HG03280 (cell line): ENCODE measurements at regions not wholly inside any gene's neighbourhood (a gene's known extent, or its start where the extent isn't known, plus 50 kb on each side); places are given as distances from the start of the nearest gene placed in this dataset.

Experiments used
- ATAC-seq: cut with Tn5 transposase; IDR thresholded peaks from one replicate; pipeline ENCODE4 v1.9.1; 2021; ENCODE audit warnings: mild to moderate bottlenecking, moderate library complexity; ENCODE audit not compliant: unreplicated experiment

GRCh38 chr3:28087591-28087990 lies 153.8 kb upstream of the CMC1 start:
- no peak for ATAC-seq

DNA sequence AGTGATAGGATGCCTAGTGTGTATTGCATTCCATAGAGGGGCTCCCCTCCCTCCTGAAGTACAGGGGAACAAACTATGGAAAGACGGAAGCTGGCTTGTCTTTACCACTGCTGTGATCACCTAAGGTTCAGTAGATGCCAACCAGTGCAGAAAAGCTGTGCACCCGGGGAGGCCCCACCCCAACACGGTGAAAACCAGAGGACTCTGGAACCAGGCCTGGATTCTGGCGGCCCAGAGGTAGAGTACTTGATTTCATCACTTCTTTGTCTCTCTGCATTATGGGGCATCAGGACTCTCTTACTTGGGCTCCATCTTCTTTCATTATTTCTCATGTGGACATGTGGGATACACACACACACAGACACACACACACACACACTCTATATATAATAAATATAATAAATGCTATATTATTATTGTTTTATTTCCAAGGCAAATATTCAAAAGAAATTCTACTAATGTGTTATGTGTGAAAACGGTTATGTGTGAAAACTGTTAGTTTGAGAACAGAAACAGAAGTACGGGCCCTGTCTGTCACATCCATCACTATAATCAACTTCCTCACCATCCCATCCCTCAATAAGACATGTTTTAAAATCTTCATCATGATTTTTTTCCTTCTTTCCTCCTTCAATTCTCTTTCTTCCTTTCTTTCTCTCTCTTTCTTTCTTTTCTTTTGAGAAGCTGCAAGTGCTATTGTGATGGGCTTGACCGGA lies 152.4 kb upstream of the CMC1 start:
- ATAC-seq, result no peak

DNA sequence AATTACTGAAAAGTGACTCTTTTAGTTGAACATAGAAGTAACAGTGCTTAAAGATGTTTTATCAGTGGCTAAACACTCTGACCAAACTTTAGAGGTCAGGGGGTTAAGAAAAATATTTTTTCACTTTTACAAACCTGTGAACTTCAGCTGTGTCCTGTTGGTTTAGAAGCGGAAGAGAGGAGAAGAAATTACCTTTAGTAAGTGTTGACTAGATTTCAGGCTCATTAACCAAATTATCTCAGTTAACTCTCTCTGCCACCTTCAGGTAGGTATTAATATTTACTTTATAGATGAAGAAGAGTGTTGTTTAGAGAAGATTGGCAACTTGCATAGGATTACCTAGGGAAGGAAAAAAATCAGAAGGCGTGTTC lies 151.9 kb upstream of the CMC1 start:
- no peak for ATAC-seq

DNA sequence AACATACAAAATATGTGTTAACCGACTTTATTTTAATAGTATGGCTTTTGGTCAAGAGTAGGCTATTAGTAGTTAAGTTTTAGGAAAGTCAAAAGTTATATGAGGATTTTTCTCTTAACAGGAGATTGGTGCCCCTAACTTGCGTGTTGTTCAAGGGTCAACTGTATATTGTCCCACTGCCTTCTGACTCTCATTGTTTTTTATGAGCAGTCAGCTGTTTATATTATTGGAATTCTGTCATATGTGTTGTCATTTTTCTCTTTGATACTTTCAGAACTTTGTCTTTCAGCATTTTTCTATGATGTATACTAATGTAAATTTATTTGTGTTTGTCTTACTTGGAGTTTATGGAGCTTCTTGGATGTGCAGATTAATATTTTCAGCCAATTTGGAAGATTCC lies 142.1 kb upstream of the CMC1 start:
- no peak for ATAC-seq

DNA sequence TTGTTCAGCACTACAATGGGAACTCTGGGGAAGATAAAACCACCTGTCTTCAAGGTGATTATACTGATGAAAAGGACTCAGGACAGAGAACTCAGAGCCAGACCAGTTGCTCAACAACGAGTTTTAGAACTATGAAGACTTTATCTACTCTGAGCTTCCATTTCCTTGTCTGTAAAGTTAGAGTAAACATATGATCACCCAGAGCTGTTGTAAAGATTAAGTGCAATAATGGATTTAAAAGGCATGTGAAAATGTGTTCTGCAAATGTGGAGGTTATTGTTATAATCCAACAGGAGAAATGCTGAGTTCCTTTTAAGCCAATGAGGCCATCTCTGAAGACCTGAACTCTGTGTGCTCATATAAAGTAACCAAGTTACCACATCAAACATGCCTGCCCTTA lies 139.7 kb upstream of the CMC1 start:
- no peak for ATAC-seq

- no peak for ATAC-seq
Observed at GRCh38 chr3:28103861-28104260, 137.6 kb upstream of the CMC1 start.

DNA sequence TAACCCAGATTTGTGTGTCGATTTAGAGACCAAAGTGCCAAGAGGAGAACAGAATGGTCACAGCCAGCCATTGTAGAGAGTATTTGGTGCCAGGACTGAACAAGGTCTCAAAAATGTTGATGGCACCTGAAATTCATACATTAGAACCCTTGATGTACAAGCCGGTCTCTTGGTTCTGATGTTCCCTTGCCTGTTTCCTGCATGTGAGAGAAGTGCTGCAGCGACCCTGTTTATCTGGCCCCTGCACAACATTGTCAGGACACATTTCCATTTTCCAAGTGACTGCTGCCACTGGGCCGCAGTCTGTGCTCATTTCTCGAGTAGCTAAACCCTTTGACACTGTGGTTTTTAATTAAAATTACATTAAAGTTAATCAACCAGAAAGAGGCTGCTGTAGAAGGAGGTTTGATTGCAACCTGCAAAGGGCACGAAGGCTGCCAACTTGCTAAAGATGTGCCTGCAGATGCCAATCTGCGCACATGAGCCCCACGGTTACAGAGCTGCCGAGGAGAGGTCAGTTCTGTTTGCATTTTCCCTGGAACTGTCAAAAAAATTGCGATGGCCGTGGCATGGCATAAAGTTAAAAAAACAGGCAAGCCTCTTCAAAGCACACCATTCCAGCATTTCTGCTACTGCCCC lies 136.4 kb upstream of the CMC1 start:
- no peak for ATAC-seq

DNA sequence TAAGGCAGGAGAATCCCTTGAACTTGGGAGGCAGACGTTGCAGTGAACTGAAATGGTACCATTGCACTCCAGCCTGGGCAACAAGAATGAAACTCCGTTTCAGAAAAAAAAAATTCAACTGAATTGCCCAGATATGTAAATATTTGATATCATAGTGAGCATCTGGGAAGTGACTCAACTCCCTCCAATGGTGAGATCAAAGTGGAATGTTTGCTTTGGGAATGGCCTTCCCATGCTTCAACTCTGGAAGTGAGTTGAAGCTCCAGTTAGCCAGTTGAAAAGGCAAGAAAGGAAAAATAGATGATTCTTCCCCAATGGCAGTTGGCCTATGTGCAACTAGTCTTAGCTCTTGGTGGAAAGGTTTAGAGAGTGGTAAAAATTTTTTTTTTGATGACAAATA lies 131.6 kb upstream of the CMC1 start:
- no peak for ATAC-seq

DNA sequence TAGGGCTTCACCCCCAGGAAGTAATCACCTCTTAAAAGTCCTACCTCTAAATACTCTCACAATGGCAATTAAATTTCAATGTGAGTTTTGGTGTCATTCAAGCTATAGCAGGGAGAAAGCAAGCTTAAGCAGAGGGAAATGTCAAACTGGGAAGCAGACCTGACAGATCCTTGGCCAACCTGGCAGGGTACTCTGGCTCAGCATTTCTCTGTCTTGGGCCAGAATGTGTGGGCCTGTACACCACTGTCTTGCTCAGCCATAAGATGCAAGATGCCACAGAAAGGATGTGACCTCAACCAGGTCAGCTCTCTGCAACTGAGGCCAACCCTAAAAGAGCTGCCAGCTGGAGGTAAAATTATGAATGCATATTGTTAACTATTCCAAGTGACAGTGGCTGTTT lies 130.6 kb upstream of the CMC1 start:
- no peak for ATAC-seq

GRCh38 chr3:28114893-28115292 lies 126.5 kb upstream of the CMC1 start:
- no peak for ATAC-seq

DNA sequence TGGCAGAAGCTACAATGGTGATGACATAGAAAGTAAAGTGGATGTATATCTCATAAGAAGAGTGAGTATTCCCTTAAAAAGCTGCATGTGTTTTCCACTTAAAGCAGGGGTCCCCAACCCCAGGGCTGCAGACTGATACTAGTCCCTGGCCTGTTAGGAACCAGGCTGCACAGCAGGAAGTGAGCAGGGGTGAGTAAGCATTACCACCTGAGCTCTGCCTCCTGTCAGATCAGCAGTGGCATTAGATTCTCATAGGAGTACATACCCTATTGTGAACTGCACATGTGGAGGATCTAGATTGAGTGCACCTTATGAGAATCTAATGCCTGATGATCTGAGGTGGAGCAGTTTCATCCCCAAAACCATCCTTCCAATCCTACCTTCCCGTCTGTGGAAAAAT lies 126.1 kb upstream of the CMC1 start:
- ATAC-seq, result no peak

- ATAC-seq, result no peak
Observed at GRCh38 chr3:28117598-28117997, 123.8 kb upstream of the CMC1 start.

DNA sequence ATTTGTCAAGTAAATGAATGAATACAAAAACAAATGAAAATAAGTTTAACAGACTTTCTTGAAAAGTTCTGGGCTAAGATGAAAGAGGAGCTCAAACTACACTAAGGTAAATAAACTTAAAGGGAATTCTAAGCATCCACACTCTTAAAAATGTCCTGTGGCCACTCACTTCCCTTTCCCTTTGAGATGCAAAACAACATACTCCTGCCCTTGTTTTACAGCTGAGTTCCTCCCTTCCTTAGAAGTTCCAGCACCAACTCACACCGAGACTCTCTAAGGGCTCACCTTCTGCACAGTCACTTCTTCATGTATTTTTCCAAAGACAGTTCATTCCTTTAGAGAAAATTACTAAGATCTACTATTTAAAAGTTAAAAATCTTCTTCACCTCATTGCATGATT lies 123.3 kb upstream of the CMC1 start:
- no peak for ATAC-seq

GRCh38 chr3:28122227-28122626 lies 119.2 kb upstream of the CMC1 start:
- ATAC-seq, result no peak

- ATAC-seq, result no peak
Observed at GRCh38 chr3:28124882-28125281, 116.5 kb upstream of the CMC1 start.

GRCh38 chr3:28125342-28125741 lies 116.1 kb upstream of the CMC1 start:
- ATAC-seq, result no peak

GRCh38 chr3:28130836-28131235 lies 110.6 kb upstream of the CMC1 start:
- ATAC-seq, result no peak

DNA sequence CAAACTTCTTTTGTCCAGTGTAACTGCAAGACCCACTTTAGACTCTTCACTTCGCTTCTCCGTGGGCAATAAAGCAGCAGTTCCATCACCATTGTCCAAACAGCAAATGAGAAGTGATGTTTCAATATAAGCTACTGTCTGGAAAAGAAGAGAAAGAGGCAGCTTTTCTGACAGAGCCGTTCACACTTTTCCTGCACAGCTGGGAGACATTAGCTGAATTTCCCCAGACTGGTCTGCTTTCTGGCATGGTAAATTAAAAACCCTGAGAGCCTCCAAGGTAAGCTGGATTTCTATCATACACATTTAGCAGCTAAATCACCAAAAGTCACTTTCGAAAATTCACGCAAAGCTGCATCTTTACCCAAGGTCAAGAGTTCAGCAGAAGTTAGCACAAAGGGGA lies 108.5 kb upstream of the CMC1 start:
- ATAC-seq, result no peak

GRCh38 chr3:28134198-28134597 lies 107.2 kb upstream of the CMC1 start:
- no peak for ATAC-seq

GRCh38 chr3:28134792-28135375 lies 106.5 kb upstream of the CMC1 start:
- ATAC-seq, result no peak

DNA sequence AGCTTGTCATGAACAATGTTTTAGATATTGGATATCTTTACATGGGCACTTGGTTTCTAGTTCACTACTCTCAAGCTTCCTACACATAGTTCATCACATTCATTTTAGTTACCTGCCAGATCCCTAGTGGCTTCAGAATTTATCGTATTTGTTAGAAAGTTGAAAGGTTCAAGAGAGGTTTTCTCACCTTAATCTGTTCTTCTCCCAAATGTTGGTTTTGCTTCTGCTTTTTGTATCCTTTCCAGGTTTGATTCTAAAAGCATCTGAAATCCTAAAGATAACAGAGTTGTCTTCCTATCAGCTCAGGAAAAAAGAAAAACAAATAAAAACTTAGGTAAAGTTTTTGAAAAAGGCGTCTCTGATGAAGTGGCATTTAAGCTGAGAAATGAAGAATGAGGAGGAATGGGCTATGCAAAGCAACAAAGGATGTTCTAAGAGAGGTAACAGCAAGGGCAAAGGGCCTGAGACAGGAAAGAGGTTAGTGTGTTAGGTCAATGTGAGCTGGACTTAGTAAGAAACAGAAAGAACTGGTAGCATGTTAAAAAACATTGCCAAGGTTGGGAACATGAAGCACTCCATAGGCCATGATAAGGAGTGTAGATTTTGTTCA lies 104.7 kb upstream of the CMC1 start:
- ATAC-seq, result no peak

DNA sequence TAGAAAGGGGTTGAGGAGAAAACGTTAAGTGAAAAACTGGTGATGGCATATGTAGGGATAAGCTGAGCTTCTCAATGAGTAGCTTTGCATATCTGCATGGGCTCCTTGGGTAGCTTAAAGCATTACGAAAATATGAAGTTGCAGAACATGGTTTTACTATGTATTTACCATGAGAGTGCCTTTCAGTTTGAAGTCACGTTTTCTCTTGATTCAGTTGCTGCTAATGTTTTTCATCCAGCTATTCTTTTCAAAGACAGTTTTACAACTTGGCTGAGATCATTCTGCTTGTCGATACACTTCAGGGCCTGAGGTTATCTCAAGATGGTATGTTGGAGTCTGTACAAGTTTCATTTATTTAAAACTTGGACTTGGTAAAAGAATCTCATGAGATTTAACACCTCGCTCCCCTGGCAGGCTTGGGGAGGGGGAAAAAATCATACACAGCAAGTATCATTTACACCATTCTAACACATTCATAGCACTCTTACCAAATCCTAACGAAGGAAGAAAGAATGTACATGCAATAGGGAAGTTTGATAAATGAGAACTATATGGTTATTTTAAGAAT lies 103.3 kb upstream of the CMC1 start:
- no peak for ATAC-seq
